Smooth muscle cell of the brain vasculature (primary cell): ENCODE measurements at regions not wholly inside any gene's neighbourhood (a gene's known extent, or its start where the extent isn't known, plus 50 kb on each side); places are given as distances from the start of the nearest gene placed in this dataset.

ENCODE experiments used
- DNase-seq: peaks from one replicate; pipeline ENCODE4 v3.0.0-alpha.2; 2012; ENCODE audit warnings: low read depth, low spot score

GRCh38 chr7:16978358-16979244, 96.8 kb upstream of the AGR3 start:
- no peak for DNase-seq

GRCh38 chr7:16980539-16980938, 98.8 kb upstream of the AGR3 start:
- no peak for DNase-seq

DNA sequence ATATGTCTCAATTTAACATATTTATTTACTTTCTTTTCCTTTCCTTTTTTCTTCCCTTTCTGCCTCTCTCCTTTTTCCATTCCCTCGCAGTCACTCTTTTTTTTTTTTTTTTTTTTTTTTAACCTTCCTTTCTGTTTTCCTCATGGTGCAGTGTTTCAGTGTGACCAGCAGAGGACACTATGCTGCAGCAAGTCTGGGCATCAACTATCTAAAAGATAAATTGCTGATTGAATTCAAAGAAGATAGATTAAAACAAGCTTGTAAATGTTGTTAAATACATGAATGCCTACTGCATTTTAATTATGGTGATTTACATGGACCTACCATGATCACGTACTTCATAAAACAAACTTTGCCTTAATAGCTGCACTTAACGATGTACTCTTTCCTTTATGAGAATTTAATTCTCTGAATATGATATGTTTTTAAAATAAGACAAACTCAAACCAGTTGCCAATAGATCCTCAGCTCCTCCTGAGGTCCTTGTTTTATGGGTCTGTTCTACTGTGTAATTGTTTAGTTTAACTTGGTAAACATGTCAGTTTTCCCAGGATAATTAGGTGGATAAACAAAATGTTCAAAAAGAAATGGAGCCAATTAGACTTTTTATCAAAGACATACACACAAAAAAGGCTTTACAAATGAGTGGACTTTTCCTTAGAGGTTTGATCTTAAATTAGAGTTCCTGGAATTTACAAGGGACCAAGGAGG, 101.0 kb upstream of the AGR3 start:
- DNase-seq: no peak

- DNase-seq: no peak
Measured at GRCh38 chr7:16984375-16984774, 102.6 kb upstream of the AGR3 start.

- DNase-seq: no peak
Measured at GRCh38 chr7:16985621-16986020, 103.8 kb upstream of the AGR3 start.

GRCh38 chr7:16986755-16987154, 105.0 kb upstream of the AGR3 start:
- DNase-seq: no peak

GRCh38 chr7:16989811-16990413, 108.1 kb upstream of the AGR3 start:
- DNase-seq: no peak

GRCh38 chr7:16991551-16991950, 109.8 kb upstream of the AGR3 start:
- no peak for DNase-seq

- DNase-seq: no peak
Measured at GRCh38 chr7:16993543-16993942, 111.8 kb upstream of the AGR3 start.

GRCh38 chr7:16998481-16999051, 116.8 kb upstream of the AGR3 start:
- no peak for DNase-seq

- DNase-seq: no peak
Measured at GRCh38 chr7:16999541-17000267, 117.9 kb upstream of the AGR3 start.

GRCh38 chr7:17005271-17005670, 123.5 kb upstream of the AGR3 start:
- no peak for DNase-seq

DNA sequence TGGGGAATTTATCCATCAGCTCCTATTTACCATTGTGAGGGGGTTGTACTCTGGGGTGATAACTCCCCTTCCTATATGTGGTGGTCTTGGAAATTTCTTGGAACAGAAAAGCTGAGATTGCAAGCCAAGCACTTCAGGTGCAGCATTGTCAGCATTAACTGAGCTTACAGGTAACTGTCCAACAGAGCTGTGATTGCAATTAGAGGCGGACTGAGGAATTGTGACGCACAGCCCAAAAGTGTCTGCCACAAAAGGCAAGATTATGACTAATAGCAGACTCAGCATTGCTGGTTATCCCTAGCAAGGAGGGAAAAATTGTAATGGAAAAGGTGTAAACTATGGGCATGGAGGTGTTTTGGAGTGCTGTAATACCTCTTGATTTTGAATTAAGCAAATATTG, 126.1 kb upstream of the AGR3 start:
- DNase-seq: no peak

GRCh38 chr7:17009007-17009719, 127.4 kb upstream of the AGR3 start:
- no peak for DNase-seq

DNA sequence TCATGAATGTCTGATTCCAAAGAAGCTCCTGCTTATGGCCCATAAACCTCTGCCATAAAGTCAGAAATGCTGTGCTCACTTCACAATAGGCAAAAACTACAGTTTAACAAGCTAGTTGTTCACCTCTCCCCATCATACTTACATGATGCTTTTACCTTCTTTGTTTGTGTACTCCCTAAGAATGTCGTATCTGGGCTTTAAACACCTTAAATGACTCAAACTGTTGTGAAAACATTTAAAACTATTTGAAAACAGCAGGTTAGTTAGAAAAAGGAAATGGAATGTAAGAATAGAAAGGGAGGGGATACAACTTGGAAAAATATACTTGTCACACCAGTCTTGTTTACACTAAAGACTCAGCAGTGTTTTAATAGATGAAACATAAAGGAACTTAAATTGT, 128.2 kb upstream of the AGR3 start:
- no peak for DNase-seq

- no peak for DNase-seq
Measured at GRCh38 chr7:17010637-17011300, 129.0 kb upstream of the AGR3 start.

DNA sequence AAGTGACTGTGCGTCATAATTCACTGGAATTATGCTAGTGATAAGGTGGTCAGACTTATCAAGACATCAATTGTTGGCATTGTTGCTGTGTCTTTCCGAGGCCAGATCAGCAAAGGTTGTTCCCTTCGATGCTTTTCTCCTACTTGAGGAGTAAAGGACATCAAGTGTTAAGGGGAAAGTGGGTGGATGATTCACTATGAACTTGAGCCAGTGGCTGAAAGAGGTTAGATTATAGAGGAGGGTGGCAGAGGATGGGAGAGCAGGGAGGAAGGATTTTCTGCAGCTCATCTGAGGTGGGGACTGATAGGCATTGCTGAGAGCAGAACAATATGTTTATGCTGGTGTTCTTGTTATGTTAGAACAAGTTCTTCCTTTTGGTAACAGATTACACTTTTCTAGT, 131.4 kb upstream of the AGR3 start:
- DNase-seq: no peak

- DNase-seq: no peak
Measured at GRCh38 chr7:17014686-17015085, 132.9 kb upstream of the AGR3 start.

GRCh38 chr7:17015598-17016031, 133.8 kb upstream of the AGR3 start:
- DNase-seq: no peak

GRCh38 chr7:17016402-17017010, 134.7 kb upstream of the AGR3 start:
- DNase-seq: no peak
